ENCODE measurements at regions not wholly inside any gene's neighbourhood (a gene's known extent, or its start where the extent isn't known, plus 50 kb on each side); places are given as distances from the start of the nearest gene placed in this dataset.

DNA sequence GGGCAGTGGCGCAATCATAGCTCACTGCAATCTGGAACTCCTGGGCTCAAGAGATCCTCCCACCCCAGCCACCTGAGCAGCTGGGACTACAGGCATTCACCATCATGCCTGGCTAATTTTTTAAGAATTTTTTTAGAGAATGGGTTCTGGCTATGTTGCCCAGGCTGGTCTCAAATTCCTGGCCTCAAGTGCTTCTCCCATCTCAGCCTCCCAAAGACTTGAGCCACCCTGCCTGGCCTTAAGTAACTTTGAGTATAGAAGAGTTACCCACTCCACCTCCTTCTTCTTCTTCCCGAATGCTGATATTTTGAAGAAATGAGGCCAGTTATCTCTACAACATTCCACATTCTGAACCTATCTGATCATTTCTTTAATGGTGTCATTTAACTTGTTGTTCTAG lies 72.4 kb upstream of the WWC2 start:
- no peaks in the 10 kb centered on the region for H3K9me3 Mint-ChIP-seq
- H3K36me3 Mint-ChIP-seq (ENCODE audit: low read depth): no peaks in the 10 kb centered on the region
- no peaks in the 10 kb centered on the region for H3K4me1 ChIP-seq (ENCODE audit: insufficient read depth)

DNA sequence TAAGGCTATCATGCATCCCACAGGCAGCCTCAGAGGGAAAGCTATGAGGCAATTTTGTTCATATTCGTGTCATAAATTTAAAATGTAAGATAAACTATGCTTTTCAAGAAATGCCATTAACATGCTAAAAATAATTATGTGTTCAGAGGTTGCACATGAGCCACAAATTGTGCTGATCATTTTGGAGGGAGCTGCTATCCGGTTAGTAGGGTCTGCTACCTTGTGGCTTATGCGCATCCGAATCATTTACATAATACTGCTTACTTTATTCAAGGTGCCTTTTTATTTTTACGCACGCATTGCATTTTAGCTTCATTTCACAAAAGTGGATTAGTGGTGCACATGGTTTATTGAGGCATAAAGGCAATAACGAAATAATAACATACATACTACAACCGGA lies 76.4 kb upstream of the WWC2 start:
- Mint-ChIP-seq H3K4me3 (no peak overlapping the region), H3K9me3 (no peaks in the 10 kb centered on the region), H3K36me3 (ENCODE audit: low read depth) (no peaks in the 10 kb centered on the region), H3K4me1 (no peaks in the 10 kb centered on the region), H3K27ac (no peak overlapping the region), H3K27me3 (ENCODE audit: insufficient read depth, low read depth, poor library complexity) (no peaks in the 10 kb centered on the region)
- H3K79me2 ChIP-seq (replicated peaks; ENCODE audit: insufficient read depth): no peaks in the 10 kb centered on the region
- H3K27ac ChIP-seq (ENCODE audit: low read depth): no peak overlapping the region
- H3K4me3 ChIP-seq: no peak overlapping the region
- H3K27me3 ChIP-seq (ENCODE audit: insufficient read depth): no peaks in the 10 kb centered on the region
- no peak overlapping the region for H3K4me2 ChIP-seq
- no peaks in the 10 kb centered on the region for H4K20me1 ChIP-seq (replicated peaks; ENCODE audit: insufficient read depth)
- H3K9me2 ChIP-seq (ENCODE audit: insufficient read depth): no peaks in the 10 kb centered on the region
- ATAC-seq (no peak), DNase-seq (ENCODE audit: low spot score) (no peak)
- H3K4me1 ChIP-seq (ENCODE audit: insufficient read depth): no peaks in the 10 kb centered on the region
- no peaks in the 10 kb centered on the region for H3F3A ChIP-seq (replicated peaks; ENCODE audit: low read depth)
- no peaks in the 10 kb centered on the region for H3K36me3 ChIP-seq (ENCODE audit: insufficient read depth)
- H2AFZ ChIP-seq: no peak overlapping the region
- no peak for TF ChIP-seq ZNF114 (CRISPR knock-in tag; IDR thresholded peaks at IDR 0.05)
- TF ChIP-seq EZH2phosphoT487 (IDR thresholded peaks at IDR 0.05; ENCODE audit: unreplicated experiment): no peak
- no peak for TF ChIP-seq ZNF331 (CRISPR knock-in tag; IDR thresholded peaks at IDR 0.05; ENCODE audit: low read depth)
- TF ChIP-seq JUNB (IDR thresholded peaks at IDR 0.05; ENCODE audit: unreplicated experiment): no peak
- no peak for TF ChIP-seq NANOG (IDR thresholded peaks at IDR 0.05; ENCODE audit: borderline replicate concordance)
- TF ChIP-seq POLR2AphosphoS5 (IDR thresholded peaks at IDR 0.05; ENCODE audit: low read depth): no peak
- TF ChIP-seq, protein P1, sequence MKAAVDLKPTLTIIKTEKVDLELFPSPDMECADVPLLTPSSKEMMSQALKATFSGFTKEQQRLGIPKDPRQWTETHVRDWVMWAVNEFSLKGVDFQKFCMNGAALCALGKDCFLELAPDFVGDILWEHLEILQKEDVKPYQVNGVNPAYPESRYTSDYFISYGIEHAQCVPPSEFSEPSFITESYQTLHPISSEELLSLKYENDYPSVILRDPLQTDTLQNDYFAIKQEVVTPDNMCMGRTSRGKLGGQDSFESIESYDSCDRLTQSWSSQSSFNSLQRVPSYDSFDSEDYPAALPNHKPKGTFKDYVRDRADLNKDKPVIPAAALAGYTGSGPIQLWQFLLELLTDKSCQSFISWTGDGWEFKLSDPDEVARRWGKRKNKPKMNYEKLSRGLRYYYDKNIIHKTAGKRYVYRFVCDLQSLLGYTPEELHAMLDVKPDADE (IDR thresholded peaks at IDR 0.05): no peak
- TF ChIP-seq EZH2 (IDR thresholded peaks at IDR 0.05; ENCODE audit: low read depth, unreplicated experiment): no peak
- TF ChIP-seq, protein P2, sequence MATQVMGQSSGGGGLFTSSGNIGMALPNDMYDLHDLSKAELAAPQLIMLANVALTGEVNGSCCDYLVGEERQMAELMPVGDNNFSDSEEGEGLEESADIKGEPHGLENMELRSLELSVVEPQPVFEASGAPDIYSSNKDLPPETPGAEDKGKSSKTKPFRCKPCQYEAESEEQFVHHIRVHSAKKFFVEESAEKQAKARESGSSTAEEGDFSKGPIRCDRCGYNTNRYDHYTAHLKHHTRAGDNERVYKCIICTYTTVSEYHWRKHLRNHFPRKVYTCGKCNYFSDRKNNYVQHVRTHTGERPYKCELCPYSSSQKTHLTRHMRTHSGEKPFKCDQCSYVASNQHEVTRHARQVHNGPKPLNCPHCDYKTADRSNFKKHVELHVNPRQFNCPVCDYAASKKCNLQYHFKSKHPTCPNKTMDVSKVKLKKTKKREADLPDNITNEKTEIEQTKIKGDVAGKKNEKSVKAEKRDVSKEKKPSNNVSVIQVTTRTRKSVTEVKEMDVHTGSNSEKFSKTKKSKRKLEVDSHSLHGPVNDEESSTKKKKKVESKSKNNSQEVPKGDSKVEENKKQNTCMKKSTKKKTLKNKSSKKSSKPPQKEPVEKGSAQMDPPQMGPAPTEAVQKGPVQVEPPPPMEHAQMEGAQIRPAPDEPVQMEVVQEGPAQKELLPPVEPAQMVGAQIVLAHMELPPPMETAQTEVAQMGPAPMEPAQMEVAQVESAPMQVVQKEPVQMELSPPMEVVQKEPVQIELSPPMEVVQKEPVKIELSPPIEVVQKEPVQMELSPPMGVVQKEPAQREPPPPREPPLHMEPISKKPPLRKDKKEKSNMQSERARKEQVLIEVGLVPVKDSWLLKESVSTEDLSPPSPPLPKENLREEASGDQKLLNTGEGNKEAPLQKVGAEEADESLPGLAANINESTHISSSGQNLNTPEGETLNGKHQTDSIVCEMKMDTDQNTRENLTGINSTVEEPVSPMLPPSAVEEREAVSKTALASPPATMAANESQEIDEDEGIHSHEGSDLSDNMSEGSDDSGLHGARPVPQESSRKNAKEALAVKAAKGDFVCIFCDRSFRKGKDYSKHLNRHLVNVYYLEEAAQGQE (IDR thresholded peaks at IDR 0.05; ENCODE audit: unreplicated experiment): no peak
- no peak for TF ChIP-seq STAT1 (IDR thresholded peaks at IDR 0.05; ENCODE audit: unreplicated experiment)
- TF ChIP-seq, protein P3, sequence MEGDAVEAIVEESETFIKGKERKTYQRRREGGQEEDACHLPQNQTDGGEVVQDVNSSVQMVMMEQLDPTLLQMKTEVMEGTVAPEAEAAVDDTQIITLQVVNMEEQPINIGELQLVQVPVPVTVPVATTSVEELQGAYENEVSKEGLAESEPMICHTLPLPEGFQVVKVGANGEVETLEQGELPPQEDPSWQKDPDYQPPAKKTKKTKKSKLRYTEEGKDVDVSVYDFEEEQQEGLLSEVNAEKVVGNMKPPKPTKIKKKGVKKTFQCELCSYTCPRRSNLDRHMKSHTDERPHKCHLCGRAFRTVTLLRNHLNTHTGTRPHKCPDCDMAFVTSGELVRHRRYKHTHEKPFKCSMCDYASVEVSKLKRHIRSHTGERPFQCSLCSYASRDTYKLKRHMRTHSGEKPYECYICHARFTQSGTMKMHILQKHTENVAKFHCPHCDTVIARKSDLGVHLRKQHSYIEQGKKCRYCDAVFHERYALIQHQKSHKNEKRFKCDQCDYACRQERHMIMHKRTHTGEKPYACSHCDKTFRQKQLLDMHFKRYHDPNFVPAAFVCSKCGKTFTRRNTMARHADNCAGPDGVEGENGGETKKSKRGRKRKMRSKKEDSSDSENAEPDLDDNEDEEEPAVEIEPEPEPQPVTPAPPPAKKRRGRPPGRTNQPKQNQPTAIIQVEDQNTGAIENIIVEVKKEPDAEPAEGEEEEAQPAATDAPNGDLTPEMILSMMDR (conservative IDR thresholded peaks at IDR 0.05; ENCODE audit: low read depth in 2 of 2): no peak
- no peak for TF ChIP-seq CREB1 (CRISPR knock-in tag; IDR thresholded peaks at IDR 0.05; ENCODE audit: low read depth)

More for the DNA sequence above, 72.4 kb upstream of the WWC2 start:
- H3K4me2 ChIP-seq: no peak overlapping the region
- TF ChIP-seq, protein P1 (IDR thresholded peaks at IDR 0.05): no peak
- no peaks in the 10 kb centered on the region for H3K79me2 ChIP-seq (replicated peaks; ENCODE audit: insufficient read depth)
- H3K9me2 ChIP-seq (ENCODE audit: insufficient read depth): 0 out of 2 replicates have a peak, but pooled peaks cover 1% of the 10 kb centered on the region
- H3F3A ChIP-seq (replicated peaks; ENCODE audit: low read depth): no peaks in the 10 kb centered on the region
- Mint-ChIP-seq H3K4me3 (no peak overlapping the region), H3K27me3 (ENCODE audit: insufficient read depth, low read depth, poor library complexity) (peaks cover 2% of the 10 kb centered on the region), H3K27ac (no peak overlapping the region), H3K4me1 (no peaks in the 10 kb centered on the region)
- no peaks in the 10 kb centered on the region for H4K20me1 ChIP-seq (replicated peaks; ENCODE audit: insufficient read depth)
- no peak overlapping the region for H2AFZ ChIP-seq
- ATAC-seq: no peak
- no peak overlapping the region for H3K4me3 ChIP-seq
- no peaks in the 10 kb centered on the region for H3K36me3 ChIP-seq (ENCODE audit: insufficient read depth)
- H3K27ac ChIP-seq (ENCODE audit: low read depth): no peak overlapping the region
- DNase-seq (ENCODE audit: low spot score): no peak
- no peaks in the 10 kb centered on the region for H3K27me3 ChIP-seq (ENCODE audit: insufficient read depth)
